GM21528 (cell line): ENCODE measurements at regions not wholly inside any gene's neighbourhood (a gene's known extent, or its start where the extent isn't known, plus 50 kb on each side); places are given as distances from the start of the nearest gene placed in this dataset.

Experiments used
- ATAC-seq: cut with Tn5 transposase; IDR thresholded peaks from one replicate; pipeline ENCODE4 v1.9.1; 2021; ENCODE audit warnings: mild to moderate bottlenecking, moderate library complexity; ENCODE audit not compliant: unreplicated experiment, low FRiP score

GRCh38 chr1:239906394-239906793, 185.3 kb upstream of the FMN2 start:
- no peak for ATAC-seq

- no peak for ATAC-seq
Measured at GRCh38 chr1:239909898-239910297, 181.8 kb upstream of the FMN2 start.

- no peak for ATAC-seq
Measured at GRCh38 chr1:239912471-239912870, 179.2 kb upstream of the FMN2 start.

GRCh38 chr1:239913141-239913585, 178.5 kb upstream of the FMN2 start:
- ATAC-seq, result no peak

GRCh38 chr1:239914751-239915231, 176.9 kb upstream of the FMN2 start:
- no peak for ATAC-seq

- no peak for ATAC-seq
Measured at GRCh38 chr1:239918634-239919033, 173.0 kb upstream of the FMN2 start.

- ATAC-seq, result no peak
Measured at GRCh38 chr1:239920214-239920613, 171.5 kb upstream of the FMN2 start.

- ATAC-seq, result no peak
Measured at GRCh38 chr1:239922778-239923522, 168.7 kb upstream of the FMN2 start.

GRCh38 chr1:239924741-239925350, 166.8 kb upstream of the FMN2 start:
- no peak for ATAC-seq

- no peak for ATAC-seq
Measured at GRCh38 chr1:239926184-239926583, 165.5 kb upstream of the FMN2 start.

GRCh38 chr1:239929317-239929716, 162.4 kb upstream of the FMN2 start:
- no peak for ATAC-seq

GRCh38 chr1:239930686-239931262, 160.9 kb upstream of the FMN2 start:
- no peak for ATAC-seq

- no peak for ATAC-seq
Measured at GRCh38 chr1:239931341-239931740, 160.3 kb upstream of the FMN2 start.

- no peak for ATAC-seq
Measured at GRCh38 chr1:239939602-239940001, 152.1 kb upstream of the FMN2 start.

GRCh38 chr1:239943761-239944160, 147.9 kb upstream of the FMN2 start:
- ATAC-seq, result no peak

GRCh38 chr1:239944666-239945065, 147.0 kb upstream of the FMN2 start:
- ATAC-seq, result no peak

- ATAC-seq, result no peak
Measured at GRCh38 chr1:239947801-239948200, 143.9 kb upstream of the FMN2 start.

GRCh38 chr1:239951511-239952140, 140.1 kb upstream of the FMN2 start:
- no peak for ATAC-seq

GRCh38 chr1:239952348-239953308, 139.1 kb upstream of the FMN2 start:
- ATAC-seq, result no peak

GRCh38 chr1:239954836-239955235, 136.8 kb upstream of the FMN2 start:
- ATAC-seq, result no peak
